Activated CD8-positive, alpha-beta T cell treated with anti-CD3 and anti-CD28 coated beads, Interleukin-2, amount 10 ng/mL, durations not matched to agents 7 days and 5 days (primary cell): ENCODE measurements at regions not wholly inside any gene's neighbourhood (a gene's known extent, or its start where the extent isn't known, plus 50 kb on each side); places are given as distances from the start of the nearest gene placed in this dataset.

Experiments used
- ATAC-seq: fragments of 150-1000 bp; cut with Tn5 transposase; one replicate; pipeline ENCODE4 v1.10.0; 2021; ENCODE audit warnings: moderate library complexity
- CTCF ChIA-PET: fragments of 350-600 bp; sonication (Branson Sonifier 250); formaldehyde crosslinking; loops from one replicate; lab custom pipeline; 2021; ENCODE audit warnings: antibody characterized with exemption; lab: Charles Lee
- POLR2A ChIA-PET: fragments of 350-600 bp; sonication (Branson Sonifier 250); formaldehyde crosslinking; loops from one replicate; lab custom pipeline; 2021; ENCODE audit warnings: antibody characterized with exemption; lab: Charles Lee
- DNase-seq: peaks from one replicate; pipeline ENCODE4 v3.0.0-alpha.2; 2020
- H3K27ac Mint-ChIP-seq: one replicate; pipeline ENCODE4 v1.8.0; 2021; ENCODE audit warnings: mild to moderate bottlenecking, mixed read lengths
- H3K27me3 Mint-ChIP-seq: one replicate; pipeline ENCODE4 v1.8.0; 2021; ENCODE audit warnings: low read depth, mixed read lengths
- H3K36me3 Mint-ChIP-seq: one replicate; pipeline ENCODE4 v1.8.0; 2021; ENCODE audit warnings: low read depth, mixed read lengths
- H3K4me1 Mint-ChIP-seq: one replicate; pipeline ENCODE4 v1.8.0; 2021; ENCODE audit warnings: low read depth, mixed read lengths
- H3K4me3 Mint-ChIP-seq: one replicate; pipeline ENCODE4 v1.8.0; 2021; ENCODE audit warnings: mild to moderate bottlenecking, mixed read lengths
- H3K9me3 Mint-ChIP-seq: one replicate; pipeline ENCODE4 v1.8.0; 2022; ENCODE audit warnings: mixed read lengths; ENCODE audit not compliant: insufficient read depth

GRCh38 chr7:18210788-18211187 lies 183.1 kb upstream of the PRPS1L1 start:
- Mint-ChIP-seq H3K27ac (no peak overlapping the region), H3K27me3 (peaks cover 3% of the 10 kb centered on the region), H3K4me3 (no peak overlapping the region), H3K36me3 (no peaks in the 10 kb centered on the region), H3K9me3 (no peaks in the 10 kb centered on the region), H3K4me1 (no peaks in the 10 kb centered on the region)
- no peak for DNase-seq
- ChIA-PET POLR2A (no interaction called here), CTCF (no interaction called here)
- no peak for ATAC-seq

- ChIA-PET CTCF (interaction anchor here (0.8 kb wide), 1 partner anchor 10 kb away, joined by 3 read pairs; no protein-coding TSS in a partner anchor), POLR2A (no interaction called here)
- peaks cover 3% of the 10 kb centered on the region for H3K27me3 Mint-ChIP-seq
- no peak overlapping the region for H3K27ac Mint-ChIP-seq
- H3K9me3 Mint-ChIP-seq: no peaks in the 10 kb centered on the region
- H3K4me3 Mint-ChIP-seq: no peak overlapping the region
- ATAC-seq (no peak), DNase-seq (no peak)
- no peaks in the 10 kb centered on the region for H3K4me1 Mint-ChIP-seq
- H3K36me3 Mint-ChIP-seq: no peaks in the 10 kb centered on the region
These were observed 184.7 kb upstream of the PRPS1L1 start for GRCh38 chr7:18212308-18212707.

GRCh38 chr7:18212758-18213157 lies 185.1 kb upstream of the PRPS1L1 start:
- ATAC-seq: no peak
- H3K27me3 Mint-ChIP-seq: peaks cover 3% of the 10 kb centered on the region
- POLR2A ChIA-PET: no interaction called here

GRCh38 chr7:18213652-18214051 lies 186.0 kb upstream of the PRPS1L1 start:
- CTCF ChIA-PET: interaction anchor here (1.7 kb wide), 1 partner anchor 132 kb away, joined by 3 read pairs; no protein-coding TSS in a partner anchor
- no peak for ATAC-seq

More at GRCh38 chr7:18212758-18213157, 185.1 kb upstream of the PRPS1L1 start:
- Mint-ChIP-seq H3K27ac (no peak overlapping the region), H3K4me3 (no peak overlapping the region), H3K36me3 (no peaks in the 10 kb centered on the region), H3K9me3 (no peaks in the 10 kb centered on the region), H3K4me1 (no peaks in the 10 kb centered on the region)
- DNase-seq: no peak
- CTCF ChIA-PET: interaction anchor here (0.8 kb wide), 1 partner anchor 11 kb away, joined by 3 read pairs; no protein-coding TSS in a partner anchor

GRCh38 chr7:18216270-18216669 lies 188.6 kb upstream of the PRPS1L1 start:
- H3K4me3 Mint-ChIP-seq: no peak overlapping the region
- H3K9me3 Mint-ChIP-seq: no peaks in the 10 kb centered on the region
- H3K36me3 Mint-ChIP-seq: no peaks in the 10 kb centered on the region
- H3K27ac Mint-ChIP-seq: no peak overlapping the region
- ATAC-seq (no peak), DNase-seq (no peak)
- POLR2A ChIA-PET: no interaction called here
- H3K4me1 Mint-ChIP-seq: no peaks in the 10 kb centered on the region
- CTCF ChIA-PET: no interaction called here
- H3K27me3 Mint-ChIP-seq: peaks cover 4% of the 10 kb centered on the region

More at GRCh38 chr7:18213652-18214051, 186.0 kb upstream of the PRPS1L1 start:
- Mint-ChIP-seq H3K36me3 (no peaks in the 10 kb centered on the region), H3K4me1 (no peaks in the 10 kb centered on the region), H3K27ac (no peak overlapping the region), H3K27me3 (peaks cover 3% of the 10 kb centered on the region), H3K9me3 (no peaks in the 10 kb centered on the region), H3K4me3 (no peak overlapping the region)
- DNase-seq: no peak
- POLR2A ChIA-PET: no interaction called here

GRCh38 chr7:18221377-18222293 lies 194.0 kb upstream of the PRPS1L1 start:
- Mint-ChIP-seq H3K9me3 (no peaks in the 10 kb centered on the region), H3K4me3 (no peak overlapping the region), H3K4me1 (no peaks in the 10 kb centered on the region), H3K27me3 (peaks cover 5% of the 10 kb centered on the region), H3K27ac (no peak overlapping the region), H3K36me3 (no peaks in the 10 kb centered on the region)
- DNase-seq (no peak), ATAC-seq (no peak)
- POLR2A ChIA-PET: no interaction called here
- CTCF ChIA-PET: no interaction called here

GRCh38 chr7:18222636-18223035 lies 195.0 kb upstream of the PRPS1L1 start:
- Mint-ChIP-seq H3K4me1 (no peaks in the 10 kb centered on the region), H3K27me3 (peaks cover 7% of the 10 kb centered on the region), H3K36me3 (no peaks in the 10 kb centered on the region), H3K27ac (no peak overlapping the region), H3K9me3 (no peaks in the 10 kb centered on the region), H3K4me3 (no peak overlapping the region)
- ATAC-seq (no peak), DNase-seq (no peak)
- ChIA-PET POLR2A (no interaction called here), CTCF (no interaction called here)

- Mint-ChIP-seq H3K36me3 (no peaks in the 10 kb centered on the region), H3K27ac (no peak overlapping the region), H3K4me1 (no peaks in the 10 kb centered on the region), H3K9me3 (no peaks in the 10 kb centered on the region), H3K4me3 (no peak overlapping the region), H3K27me3 (peaks cover 7% of the 10 kb centered on the region)
- ATAC-seq: no peak
- ChIA-PET POLR2A (no interaction called here), CTCF (interaction anchor here (0.6 kb wide), 1 partner anchor 269 kb away, joined by 3 read pairs; no protein-coding TSS in a partner anchor)
- DNase-seq: no peak
These were observed 196.5 kb upstream of the PRPS1L1 start for GRCh38 chr7:18224138-18224537.

- no peak for ATAC-seq
- no peak overlapping the region for H3K27ac Mint-ChIP-seq
- no peaks in the 10 kb centered on the region for H3K9me3 Mint-ChIP-seq
- H3K36me3 Mint-ChIP-seq: no peaks in the 10 kb centered on the region
- no peak for DNase-seq
- H3K4me3 Mint-ChIP-seq: no peak overlapping the region
- POLR2A ChIA-PET: no interaction called here
- CTCF ChIA-PET: no interaction called here
- no peaks in the 10 kb centered on the region for H3K4me1 Mint-ChIP-seq
- H3K27me3 Mint-ChIP-seq: peaks cover 5% of the 10 kb centered on the region
These were observed 197.4 kb upstream of the PRPS1L1 start for GRCh38 chr7:18225067-18225466.

- no peak for ATAC-seq
- Mint-ChIP-seq H3K27me3 (peaks cover 5% of the 10 kb centered on the region), H3K36me3 (no peaks in the 10 kb centered on the region), H3K27ac (no peak overlapping the region), H3K4me1 (no peaks in the 10 kb centered on the region), H3K9me3 (no peaks in the 10 kb centered on the region), H3K4me3 (no peak overlapping the region)
- CTCF ChIA-PET: interaction anchor here (1.6 kb wide), 1 partner anchor 64 kb away, joined by 3 read pairs; no protein-coding TSS in a partner anchor
- POLR2A ChIA-PET: no interaction called here
- no peak for DNase-seq
These were observed 199.0 kb upstream of the PRPS1L1 start for GRCh38 chr7:18226598-18226997.

GRCh38 chr7:18228686-18229085 lies 201.0 kb upstream of the PRPS1L1 start:
- ChIA-PET CTCF (no interaction called here), POLR2A (no interaction called here)
- no peak overlapping the region for H3K4me3 Mint-ChIP-seq
- H3K27ac Mint-ChIP-seq: no peak overlapping the region
- DNase-seq: no peak
- peaks cover 5% of the 10 kb centered on the region for H3K27me3 Mint-ChIP-seq
- no peaks in the 10 kb centered on the region for H3K36me3 Mint-ChIP-seq
- no peak for ATAC-seq
- H3K9me3 Mint-ChIP-seq: no peaks in the 10 kb centered on the region
- no peaks in the 10 kb centered on the region for H3K4me1 Mint-ChIP-seq

GRCh38 chr7:18230271-18230670 lies 202.6 kb upstream of the PRPS1L1 start:
- no peaks in the 10 kb centered on the region for H3K9me3 Mint-ChIP-seq
- ChIA-PET CTCF (no interaction called here), POLR2A (no interaction called here)
- H3K27me3 Mint-ChIP-seq: peaks cover 5% of the 10 kb centered on the region
- H3K36me3 Mint-ChIP-seq: no peaks in the 10 kb centered on the region
- no peak overlapping the region for H3K27ac Mint-ChIP-seq
- no peaks in the 10 kb centered on the region for H3K4me1 Mint-ChIP-seq
- DNase-seq (no peak), ATAC-seq (no peak)
- H3K4me3 Mint-ChIP-seq: no peak overlapping the region
